K562 (cell line): ENCODE measurements at regions not wholly inside any gene's neighbourhood (a gene's known extent, or its start where the extent isn't known, plus 50 kb on each side); places are given as distances from the start of the nearest gene placed in this dataset.

ENCODE experiments used
- ATAC-seq: fragments of 200-7000 bp; cut with Tn5 transposase; 3 replicates; pipeline ENCODE4 v1.9.1; 2020; ENCODE audit warnings: moderate library complexity
- BruUV-seq: library from RNA; stranded (reverse); fragments of 400-500 nt; replicated peaks from 2 replicates; lab custom pipeline; 2021; lab: Mats Ljungman, UMichigan
- CTCF ChIA-PET: fragments of 300-600 bp; formaldehyde crosslinking; extraction: SDS; loops from one replicate; lab custom pipeline; 2021; ENCODE audit warnings: low intra/inter-chr PET ratio; lab: Yijun Ruan, JAX
- POLR2A ChIA-PET: fragments of 300-600, 350-650 bp; sonication (Branson Sonifier 250); formaldehyde crosslinking; extraction: SDS; loops from one replicate; lab custom pipeline; 2021; ENCODE audit warnings: antibody characterized with exemption, inconsistent platforms; lab: Yijun Ruan, JAX
- DNase-seq, 4 experiments: peaks; one replicate each; pipeline versions ENCODE4 v3.0.0 to v3.0.0-alpha.2; 2011 to 2018; ENCODE audit warnings: low spot score in 3 of 4, mixed read lengths in 3 of 4; ENCODE audit errors: extremely low read depth in 1 of 4
- FAIRE-seq: peaks from 2 replicates; lab custom pipeline; 2011; peaks lifted over from hg19 to GRCh38; lab: Jason Lieb, UNC
- H2AFZ ChIP-seq: 2 replicates; pipeline ENCODE4 v1.6.0; 2011; ENCODE audit warnings: low read depth, low read length, control low read depth, inconsistent platforms
- H3K27ac ChIP-seq: fragments of 200-600 bp; 3 replicates; pipeline ENCODE4 v1.8.0; 2011; ENCODE audit warnings: low read depth, mild to moderate bottlenecking, control low read depth, inconsistent platforms, low read length, moderate library complexity, mixed read lengths; ENCODE audit errors: extremely low read depth
- H3K27me3 ChIP-seq, 2 experiments: fragments of 300-600 bp in 1 of 2; 2 replicates in 1 of 2; 3 replicates in 1 of 2; pipeline versions ENCODE4 v1.6.0 to v1.8.0; 2011; ENCODE audit warnings: inconsistent platforms in 2 of 2, low read length in 2 of 2, mild to moderate bottlenecking in 1 of 2, mixed read lengths in 1 of 2, moderate library complexity in 1 of 2; ENCODE audit not compliant: control insufficient read depth in 2 of 2, insufficient read depth in 2 of 2
- H3K36me3 ChIP-seq: fragments of 300-600 bp; 3 replicates; pipeline ENCODE4 v1.8.0; 2011; ENCODE audit warnings: mild to moderate bottlenecking, low read length, inconsistent platforms; ENCODE audit not compliant: control insufficient read depth, insufficient read depth
- H3K4me1 ChIP-seq, 2 experiments: fragments of 200-600 bp in 1 of 2; replicated peaks in 1 of 2; 2 replicates in 1 of 2; 3 replicates in 1 of 2; pipeline versions ENCODE4 v1.5.1 to v1.8.0; 2011; ENCODE audit warnings: inconsistent platforms in 2 of 2, low read length in 2 of 2, mild to moderate bottlenecking in 1 of 2, mixed read lengths in 1 of 2, moderate library complexity in 1 of 2; ENCODE audit not compliant: control insufficient read depth in 2 of 2, insufficient read depth in 2 of 2
- H3K4me2 ChIP-seq: 2 replicates; pipeline ENCODE4 v1.6.1; 2011; ENCODE audit warnings: low read length, control low read depth, inconsistent platforms, mixed read lengths; ENCODE audit not compliant: insufficient read depth
- H3K4me3 ChIP-seq: fragments of 200-600 bp; sonication (generic), shearing (Covaris generic); 2 replicates; pipeline ENCODE4 v1.5.1; 2016; ENCODE audit warnings: control low read depth, inconsistent platforms
- H3K79me2 ChIP-seq: fragments of 200-600 bp; 3 replicates; pipeline ENCODE4 v1.8.0; 2011; ENCODE audit warnings: low read length, inconsistent platforms; ENCODE audit not compliant: control insufficient read depth, insufficient read depth
- H3K9ac ChIP-seq, 2 experiments: 2 replicates each; pipeline versions ENCODE4 v1.6.0 to v1.6.1; 2011; ENCODE audit warnings: low read depth in 2 of 2, low read length in 2 of 2, control low read depth in 1 of 2, inconsistent platforms in 1 of 2, mild to moderate bottlenecking in 1 of 2, mixed read lengths in 1 of 2; ENCODE audit not compliant: insufficient read depth in 1 of 2
- H3K9me1 ChIP-seq: one replicate; pipeline ENCODE4 v1.6.0; 2011; ENCODE audit warnings: inconsistent platforms, mild to moderate bottlenecking, low read length, moderate library complexity; ENCODE audit not compliant: control insufficient read depth, insufficient read depth
- H3K9me3 ChIP-seq: replicated peaks from 2 replicates; pipeline ENCODE4 v1.5.1; 2011; ENCODE audit warnings: low read depth, low read length, inconsistent platforms; ENCODE audit not compliant: control insufficient read depth, insufficient read depth
- H4K20me1 ChIP-seq: replicated peaks from 2 replicates; pipeline ENCODE4 v1.6.1; 2011; ENCODE audit warnings: low read length, inconsistent platforms, mixed read lengths; ENCODE audit not compliant: control insufficient read depth, insufficient read depth
- C11orf30 ChIP-seq: fragments of 450-650 bp; IDR thresholded peaks from 2 replicates; pipeline ENCODE4 v1.6.1; 2016; ENCODE audit warnings: low read depth, mild to moderate bottlenecking
- CCNT2 ChIP-seq: IDR thresholded peaks from 2 replicates; pipeline ENCODE4 v1.6.1; 2011; ENCODE audit warnings: borderline replicate concordance, low read depth, mild to moderate bottlenecking, moderate library complexity, mixed read lengths, low read length; ENCODE audit not compliant: insufficient read length; ENCODE audit errors: extremely low read depth
- CSDE1 ChIP-seq, 2 experiments: fragments of 450-650 bp; IDR thresholded peaks; 2 replicates each; pipeline ENCODE4 v1.6.1; 2016; ENCODE audit warnings: mild to moderate bottlenecking in 1 of 2
- KAT8 ChIP-seq: fragments of 450-650 bp; IDR thresholded peaks from 2 replicates; pipeline ENCODE4 v1.6.1; 2016; ENCODE audit warnings: low read depth, mild to moderate bottlenecking
- MAFK ChIP-seq: IDR thresholded peaks from 2 replicates; pipeline ENCODE4 v1.6.1; 2011; ENCODE audit warnings: low read length, improper control_type of control experiment
- MXI1 ChIP-seq: IDR thresholded peaks from 2 replicates; pipeline ENCODE4 v1.6.1; 2011; ENCODE audit warnings: low read depth, mild to moderate bottlenecking, improper control_type of control experiment, low read length
- NFE2 ChIP-seq: IDR thresholded peaks from 2 replicates; pipeline ENCODE4 v1.6.1; 2014; ENCODE audit warnings: antibody characterized with exemption, low read depth
- NR2C2 ChIP-seq, 2 experiments: fragments of 200-800 bp in 1 of 2; sonication (Bioruptor generic) in 1 of 2; sonication (generic) in 1 of 2; formaldehyde crosslinking in 1 of 2; IDR thresholded peaks; 2 replicates each; pipeline versions ENCODE4 v1.6.1 to v1.8.0; 2016 to 2022; ENCODE audit warnings: mild to moderate bottlenecking in 1 of 2, missing compliant biosample characterization in 1 of 2, missing genetic modification characterization in 1 of 2, missing genetic modification reagents in 1 of 2
- RBBP5 ChIP-seq: fragments of 200-600 bp; sonication (generic); IDR thresholded peaks from 2 replicates; pipeline ENCODE4 v1.6.1; 2012; ENCODE audit warnings: borderline replicate concordance, mild to moderate bottlenecking, low read length, control low read depth, inconsistent platforms; ENCODE audit not compliant: insufficient read depth, poor library complexity, severe bottlenecking
- SMAD3 ChIP-seq: fragments of 450-650 bp; formaldehyde crosslinking; conservative IDR thresholded peaks from 2 replicates; pipeline ENCODE4 v1.4.0; 2020; ENCODE audit warnings: mild to moderate bottlenecking
- TCF7L2 ChIP-seq: fragments of 150-350 bp; IDR thresholded peaks from 2 replicates; pipeline ENCODE4 v1.6.1; 2016; ENCODE audit warnings: low read depth, mild to moderate bottlenecking, low read length, moderate library complexity
- ZNF316 ChIP-seq: fragments of 450-650 bp; IDR thresholded peaks from 2 replicates; pipeline ENCODE4 v1.6.1; 2016
- ZNF436 ChIP-seq: fragments of 250-450, 450-650 bp; sonication (Bioruptor Pico); formaldehyde crosslinking; IDR thresholded peaks from 2 replicates; pipeline ENCODE4 v1.7.0; 2020; ENCODE audit warnings: mild to moderate bottlenecking
- ZNF444 ChIP-seq: fragments of 250-450 bp; sonication (Bioruptor Pico); IDR thresholded peaks from 2 replicates; pipeline ENCODE4 v1.4.0; 2020; ENCODE audit warnings: mild to moderate bottlenecking, moderate library complexity
- WGBS: fragments of 100-300 bp; shearing (Covaris generic); methylation state at CpG from one replicate; pipeline ENCODE4 v1.1.6; 2016; ENCODE audit warnings: low coverage, mixed read lengths; ENCODE audit not compliant: insufficient coverage; ENCODE audit errors: missing lambda C conversion rate; 5-methylcytosine and 5-hydroxymethylcytosine counted together
- in situ Hi-C: fragments of 300-500 bp; cut with MboI; formaldehyde crosslinking; loops from 4 replicates; pipeline ENCODE4 v1.15.0; 2018; ENCODE audit warnings: inconsistent platforms, mixed read lengths
- intact Hi-C: fragments of 100-400 bp; cut with micrococcal nuclease; formaldehyde crosslinking; loops from 2 replicates; pipeline ENCODE4 v1.14.2; 2022
- TF ChIP-seq, protein P1 (sequence below): conservative IDR thresholded peaks from 2 replicates; pipeline ENCODE4 v1.6.1; 2011; ENCODE audit warnings: low read depth, mild to moderate bottlenecking, low read length; ENCODE audit not compliant: control insufficient read depth
- TF ChIP-seq, protein P2 (sequence below): fragments of 250-450 bp; sonication (Bioruptor Pico); IDR thresholded peaks from 2 replicates; pipeline ENCODE4 v1.5.0; 2022; ENCODE audit warnings: mild to moderate bottlenecking
- TF ChIP-seq, protein P3 (sequence below): sonication (generic); formaldehyde crosslinking; IDR thresholded peaks from 2 replicates; pipeline ENCODE4 v1.5.0; 2020; ENCODE audit warnings: missing genetic modification reagents
- TF ChIP-seq, protein P4 (sequence below): fragments of 250-450 bp; sonication (Bioruptor Pico); IDR thresholded peaks from 2 replicates; pipeline ENCODE4 v1.5.1; 2021; ENCODE audit warnings: mild to moderate bottlenecking

DNA sequence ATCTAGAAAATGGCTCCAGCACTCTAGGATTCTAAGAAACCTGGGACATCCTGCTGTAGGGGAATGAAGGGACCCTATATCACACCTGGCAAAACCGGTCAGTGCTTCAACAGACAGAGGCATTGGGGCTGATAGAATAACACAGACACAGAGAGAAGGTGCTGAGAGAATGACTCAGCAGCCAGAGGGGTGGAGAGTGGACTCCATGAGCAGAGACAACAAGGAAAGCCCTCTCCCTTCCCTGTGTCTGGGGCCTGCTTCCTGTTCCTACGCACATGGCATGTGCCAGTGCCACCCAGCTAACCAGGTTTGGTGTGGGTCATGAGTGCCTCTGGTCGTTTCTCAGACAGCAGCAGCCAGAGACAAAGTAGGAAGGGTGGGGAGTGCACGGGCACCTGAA, 140.3 kb downstream of the CCT6B start:
- H3K9me1 ChIP-seq = no peaks in the 10 kb centered on the region
- H3K9ac ChIP-seq = no peak overlapping the region
- no peaks in the 10 kb centered on the region for H3K36me3 ChIP-seq
- intact Hi-C loops (no loop called here), in situ Hi-C loops (no loop called here)
- BruUV-seq = no TSS peak
- CTCF ChIA-PET = no interaction called here
- WGBS = 0% methylated on average over 4 of the region's 4 CpGs
- POLR2A ChIA-PET = no interaction called here
- peak in 2 of 4 experiments; percentile 5 to 25 for DNase-seq
- H3K9me3 ChIP-seq = no peaks in the 10 kb centered on the region
- H3K27ac ChIP-seq = no peak overlapping the region
- ATAC-seq = peak; percentile 67; the same call in 2 of the 3 replicates
- no peaks in the 10 kb centered on the region for H3K4me1 ChIP-seq
- no peak for FAIRE-seq
- H2AFZ ChIP-seq = 0 out of 2 replicates have a peak overlapping the region, but pooled peaks have one; percentile 40
- no peak overlapping the region for H3K4me2 ChIP-seq
- no peaks in the 10 kb centered on the region for H3K79me2 ChIP-seq
- no peak overlapping the region for H3K4me3 ChIP-seq
- peaks cover 0 to 16% of the 10 kb centered on the region in 2 experiments; a peak in 1 of 5 replicates for H3K27me3 ChIP-seq
- H4K20me1 ChIP-seq = no peaks in the 10 kb centered on the region; the same call in 1 of the 2 replicates
- no peak for TF ChIP-seq TCF7L2
- TF ChIP-seq CSDE1 (IDR thresholded peaks at IDR 0.05) = no peak
- TF ChIP-seq ZNF444 (CRISPR knock-in tag) = no peak
- TF ChIP-seq, protein P1, sequence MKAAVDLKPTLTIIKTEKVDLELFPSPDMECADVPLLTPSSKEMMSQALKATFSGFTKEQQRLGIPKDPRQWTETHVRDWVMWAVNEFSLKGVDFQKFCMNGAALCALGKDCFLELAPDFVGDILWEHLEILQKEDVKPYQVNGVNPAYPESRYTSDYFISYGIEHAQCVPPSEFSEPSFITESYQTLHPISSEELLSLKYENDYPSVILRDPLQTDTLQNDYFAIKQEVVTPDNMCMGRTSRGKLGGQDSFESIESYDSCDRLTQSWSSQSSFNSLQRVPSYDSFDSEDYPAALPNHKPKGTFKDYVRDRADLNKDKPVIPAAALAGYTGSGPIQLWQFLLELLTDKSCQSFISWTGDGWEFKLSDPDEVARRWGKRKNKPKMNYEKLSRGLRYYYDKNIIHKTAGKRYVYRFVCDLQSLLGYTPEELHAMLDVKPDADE = no peak
- no peak for TF ChIP-seq SMAD3
- TF ChIP-seq NFE2 = peak; percentile 70
- no peak for TF ChIP-seq KAT8
- no peak for TF ChIP-seq NR2C2 (CRISPR knock-in tag; IDR thresholded peaks at IDR 0.05)
- TF ChIP-seq NR2C2 (tag; IDR thresholded peaks at IDR 0.05) = no peak
- no peak for TF ChIP-seq CCNT2
- TF ChIP-seq, protein P2, sequence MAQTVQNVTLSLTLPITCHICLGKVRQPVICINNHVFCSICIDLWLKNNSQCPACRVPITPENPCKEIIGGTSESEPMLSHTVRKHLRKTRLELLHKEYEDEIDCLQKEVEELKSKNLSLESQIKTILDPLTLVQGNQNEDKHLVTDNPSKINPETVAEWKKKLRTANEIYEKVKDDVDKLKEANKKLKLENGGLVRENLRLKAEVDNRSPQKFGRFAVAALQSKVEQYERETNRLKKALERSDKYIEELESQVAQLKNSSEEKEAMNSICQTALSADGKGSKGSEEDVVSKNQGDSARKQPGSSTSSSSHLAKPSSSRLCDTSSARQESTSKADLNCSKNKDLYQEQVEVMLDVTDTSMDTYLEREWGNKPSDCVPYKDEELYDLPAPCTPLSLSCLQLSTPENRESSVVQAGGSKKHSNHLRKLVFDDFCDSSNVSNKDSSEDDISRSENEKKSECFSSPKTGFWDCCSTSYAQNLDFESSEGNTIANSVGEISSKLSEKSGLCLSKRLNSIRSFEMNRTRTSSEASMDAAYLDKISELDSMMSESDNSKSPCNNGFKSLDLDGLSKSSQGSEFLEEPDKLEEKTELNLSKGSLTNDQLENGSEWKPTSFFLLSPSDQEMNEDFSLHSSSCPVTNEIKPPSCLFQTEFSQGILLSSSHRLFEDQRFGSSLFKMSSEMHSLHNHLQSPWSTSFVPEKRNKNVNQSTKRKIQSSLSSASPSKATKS (CRISPR knock-in tag) = no peak
- TF ChIP-seq ZNF316 = 0 out of 2 replicates have a peak, but pooled peaks have one; percentile 18
- no peak for TF ChIP-seq ZNF436 (CRISPR knock-in tag)
- TF ChIP-seq, protein P3, sequence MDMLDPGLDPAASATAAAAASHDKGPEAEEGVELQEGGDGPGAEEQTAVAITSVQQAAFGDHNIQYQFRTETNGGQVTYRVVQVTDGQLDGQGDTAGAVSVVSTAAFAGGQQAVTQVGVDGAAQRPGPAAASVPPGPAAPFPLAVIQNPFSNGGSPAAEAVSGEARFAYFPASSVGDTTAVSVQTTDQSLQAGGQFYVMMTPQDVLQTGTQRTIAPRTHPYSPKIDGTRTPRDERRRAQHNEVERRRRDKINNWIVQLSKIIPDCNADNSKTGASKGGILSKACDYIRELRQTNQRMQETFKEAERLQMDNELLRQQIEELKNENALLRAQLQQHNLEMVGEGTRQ = no peak
- no peak for TF ChIP-seq MXI1
- TF ChIP-seq, protein P4, sequence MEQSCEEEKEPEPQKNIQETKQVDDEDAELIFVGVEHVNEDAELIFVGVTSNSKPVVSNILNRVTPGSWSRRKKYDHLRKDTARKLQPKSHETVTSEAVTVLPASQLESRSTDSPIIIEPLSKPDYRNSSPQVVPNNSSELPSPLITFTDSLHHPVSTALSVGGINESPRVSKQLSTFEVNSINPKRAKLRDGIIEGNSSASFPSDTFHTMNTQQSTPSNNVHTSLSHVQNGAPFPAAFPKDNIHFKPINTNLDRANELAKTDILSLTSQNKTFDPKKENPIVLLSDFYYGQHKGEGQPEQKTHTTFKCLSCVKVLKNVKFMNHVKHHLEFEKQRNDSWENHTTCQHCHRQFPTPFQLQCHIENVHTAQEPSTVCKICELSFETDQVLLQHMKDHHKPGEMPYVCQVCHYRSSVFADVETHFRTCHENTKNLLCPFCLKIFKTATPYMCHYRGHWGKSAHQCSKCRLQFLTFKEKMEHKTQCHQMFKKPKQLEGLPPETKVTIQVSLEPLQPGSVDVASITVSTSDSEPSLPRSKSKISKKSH = no peak
- TF ChIP-seq MAFK = peak; percentile 27; the same call in 1 of the 2 replicates
- no peak for TF ChIP-seq RBBP5
- TF ChIP-seq C11orf30 = peak; percentile 65; the same call in 1 of the 2 replicates
